Activated T-cell treated with anti-CD3 and anti-CD28 coated beads for 48 hours (primary cell): ENCODE measurements at regions not wholly inside any gene's neighbourhood (a gene's known extent, or its start where the extent isn't known, plus 50 kb on each side); places are given as distances from the start of the nearest gene placed in this dataset.
"Not testable (repeated sequence)": the region's sequence is repeated elsewhere in the genome, so short reads cannot be mapped to it uniquely, and the experiment has no call there.

Experiments
- DNase-seq: peaks from one replicate; pipeline ENCODE4 v3.0.0-alpha.2; 2020; ENCODE audit warnings: low read depth

- DNase-seq, result no peak
Observed at GRCh38 chr13:48844676-48845075, 131.0 kb upstream of the FNDC3A start.

- DNase-seq, result no peak
Observed at GRCh38 chr13:48849515-48849914, 126.2 kb upstream of the FNDC3A start.

GRCh38 chr13:48851707-48852106 lies 124.0 kb upstream of the FNDC3A start:
- DNase-seq, result no peak

- DNase-seq, result no peak
Observed at GRCh38 chr13:48852911-48853727, 122.6 kb upstream of the FNDC3A start.

- peak; percentile 12 for DNase-seq
Observed at GRCh38 chr13:48853728-48854102, 122.0 kb upstream of the FNDC3A start.

- DNase-seq, result no peak
Observed at GRCh38 chr13:48857576-48857975, 118.1 kb upstream of the FNDC3A start.

GRCh38 chr13:48858122-48858902 lies 117.4 kb upstream of the FNDC3A start:
- no peak for DNase-seq

GRCh38 chr13:48859272-48860105 lies 116.2 kb upstream of the FNDC3A start:
- DNase-seq, result no peak

GRCh38 chr13:48860364-48860763 lies 115.3 kb upstream of the FNDC3A start:
- DNase-seq, result no peak

- no peak for DNase-seq
Observed at GRCh38 chr13:48862572-48862971, 113.1 kb upstream of the FNDC3A start.

- DNase-seq, result no peak
Observed at GRCh38 chr13:48864100-48864499, 111.6 kb upstream of the FNDC3A start.

GRCh38 chr13:48866249-48866648 lies 109.5 kb upstream of the FNDC3A start:
- no peak for DNase-seq

GRCh38 chr13:48873081-48873480 lies 102.6 kb upstream of the FNDC3A start:
- DNase-seq, result no peak

- no peak for DNase-seq
Observed at GRCh38 chr13:48873587-48873986, 102.1 kb upstream of the FNDC3A start.

- no peak for DNase-seq
Observed at GRCh38 chr13:48874165-48874564, 101.5 kb upstream of the FNDC3A start.

- DNase-seq, result no peak
Observed at GRCh38 chr13:48875047-48875446, 100.7 kb upstream of the FNDC3A start.

- DNase-seq, result no peak
Observed at GRCh38 chr13:48876289-48876688, 99.4 kb upstream of the FNDC3A start.

- DNase-seq, result no peak
Observed at GRCh38 chr13:48879432-48879831, 96.3 kb upstream of the FNDC3A start.

- no peak for DNase-seq
Observed at GRCh38 chr13:48879854-48880253, 95.9 kb upstream of the FNDC3A start.

- not testable (repeated sequence) for DNase-seq
Observed at GRCh38 chr13:48883786-48884185, 91.9 kb upstream of the FNDC3A start.

GRCh38 chr13:48885027-48885395 lies 90.7 kb upstream of the FNDC3A start:
- no peak for DNase-seq

GRCh38 chr13:48888613-48889012 lies 87.1 kb upstream of the FNDC3A start:
- no peak for DNase-seq

GRCh38 chr13:48890391-48890790 lies 85.3 kb upstream of the FNDC3A start:
- no peak for DNase-seq
